GM12878 (cell line): ENCODE measurements at regions not wholly inside any gene's neighbourhood (a gene's known extent, or its start where the extent isn't known, plus 50 kb on each side); places are given as distances from the start of the nearest gene placed in this dataset.

Experiments used
- ATAC-seq: fragments of 200-7000 bp; cut with Tn5 transposase; 3 replicates; pipeline ENCODE4 v1.9.1; 2020; ENCODE audit warnings: mild to moderate bottlenecking, moderate library complexity
- BruUV-seq: library from RNA; stranded (reverse); fragments of 400-500 nt; replicated peaks from 2 replicates; lab custom pipeline; 2021; lab: Mats Ljungman, UMichigan
- CTCF ChIA-PET: fragments of 300-600 bp; sonication (Branson Sonifier 250); formaldehyde crosslinking; extraction: SDS; loops from one replicate; lab custom pipeline; 2021; ENCODE audit warnings: inconsistent platforms; lab: Yijun Ruan, JAX
- POLR2A ChIA-PET: fragments of 350-600 bp; formaldehyde crosslinking; extraction: SDS; loops from one replicate; lab custom pipeline; 2021; ENCODE audit warnings: inconsistent platforms; lab: Charles Lee
- RAD21 ChIA-PET: fragments of 300-600 bp; sonication (Branson Sonifier 250); formaldehyde crosslinking; loops from one replicate; lab custom pipeline; 2023; ENCODE audit warnings: antibody characterized with exemption; ENCODE audit not compliant: unreplicated experiment; lab: Charles Lee
- SMC1A ChIA-PET: fragments of 300-600 bp; sonication (Branson Sonifier 250); formaldehyde crosslinking; loops from one replicate; lab custom pipeline; 2023; ENCODE audit not compliant: unreplicated experiment, uncharacterized antibody; lab: Charles Lee
- DNase-seq: peaks from one replicate; pipeline ENCODE4 v3.0.0-alpha.2; 2011; ENCODE audit warnings: low read depth, low spot score
- FAIRE-seq: peaks from 3 replicates; lab custom pipeline; 2011; peaks lifted over from hg19 to GRCh38; lab: Jason Lieb, UNC
- H2AFZ ChIP-seq: 2 replicates; pipeline ENCODE4 v1.6.0; 2011; ENCODE audit warnings: low read depth, low read length, control low read depth; ENCODE audit not compliant: control insufficient read depth
- H3K27ac ChIP-seq: 2 replicates; pipeline ENCODE4 v1.5.1; 2011; ENCODE audit warnings: control low read depth; ENCODE audit not compliant: control insufficient read depth, insufficient read depth
- H3K27me3 ChIP-seq, 2 experiments: replicated peaks in 1 of 2; 2 replicates each; pipeline versions ENCODE4 v1.6.0 to v1.6.1; 2011; ENCODE audit warnings: low read length in 1 of 2; ENCODE audit not compliant: control insufficient read depth in 2 of 2, insufficient read depth in 2 of 2
- H3K36me3 ChIP-seq, 2 experiments: 2 replicates each; pipeline ENCODE4 v1.5.1; 2011; ENCODE audit warnings: low read length in 1 of 2; ENCODE audit not compliant: control insufficient read depth in 2 of 2, insufficient read depth in 2 of 2
- H3K4me1 ChIP-seq: 2 replicates; pipeline ENCODE4 v1.6.1; 2011; ENCODE audit warnings: mild to moderate bottlenecking, low read length, moderate library complexity, mixed read lengths; ENCODE audit not compliant: control insufficient read depth, insufficient read depth
- H3K4me2 ChIP-seq: 2 replicates; pipeline ENCODE4 v1.6.0; 2011; ENCODE audit warnings: control low read depth; ENCODE audit not compliant: control insufficient read depth, insufficient read depth
- H3K4me3 ChIP-seq: fragments of 200-600 bp; sonication (generic); 2 replicates; pipeline ENCODE4 v1.5.1; 2016
- H3K79me2 ChIP-seq: 2 replicates; pipeline ENCODE4 v1.6.0; 2011; ENCODE audit warnings: low read length; ENCODE audit not compliant: control insufficient read depth, insufficient read depth
- H3K9ac ChIP-seq: 2 replicates; pipeline ENCODE4 v1.8.0; 2011; ENCODE audit warnings: low read length, control low read depth, mixed read lengths; ENCODE audit not compliant: control insufficient read depth, insufficient read depth
- H3K9me3 ChIP-seq: replicated peaks from 3 replicates; pipeline ENCODE4 v1.5.1; 2011; ENCODE audit warnings: mild to moderate bottlenecking, low read length; ENCODE audit not compliant: control insufficient read depth, insufficient read depth
- H4K20me1 ChIP-seq: 2 replicates; pipeline ENCODE4 v1.6.0; 2011; ENCODE audit not compliant: control insufficient read depth, insufficient read depth
- BMI1 ChIP-seq: fragments of 450-650 bp; IDR thresholded peaks from 2 replicates; pipeline ENCODE4 v1.6.1; 2016; ENCODE audit warnings: mild to moderate bottlenecking, moderate library complexity, borderline replicate concordance
- CHD1 ChIP-seq: IDR thresholded peaks from 2 replicates; pipeline ENCODE4 v1.6.1; 2012; ENCODE audit warnings: low read depth, low read length, improper control_type of control experiment
- DPF2 ChIP-seq: fragments of 450-650 bp; IDR thresholded peaks from 2 replicates; pipeline ENCODE4 v1.6.1; 2017; ENCODE audit warnings: mild to moderate bottlenecking
- ESRRA ChIP-seq: IDR thresholded peaks from 2 replicates; pipeline ENCODE4 v1.6.1; 2012; ENCODE audit warnings: mild to moderate bottlenecking, low read length, improper control_type of control experiment
- FOS ChIP-seq: IDR thresholded peaks from 3 replicates; pipeline ENCODE4 v1.6.1; 2011; ENCODE audit warnings: borderline replicate concordance; ENCODE audit not compliant: insufficient read length; ENCODE audit errors: extremely low read depth
- IRF5 ChIP-seq: fragments of 450-650 bp; IDR thresholded peaks from 2 replicates; pipeline ENCODE4 v1.6.1; 2017; ENCODE audit warnings: borderline replicate concordance
- LARP7 ChIP-seq: fragments of 450-650 bp; IDR thresholded peaks from 2 replicates; pipeline ENCODE4 v1.6.1; 2017; ENCODE audit warnings: mild to moderate bottlenecking
- NFYA ChIP-seq: IDR thresholded peaks from 2 replicates; pipeline ENCODE4 v1.6.1; 2011; ENCODE audit warnings: low read depth, mild to moderate bottlenecking, low read length, improper control_type of control experiment, borderline replicate concordance
- RBBP5 ChIP-seq: fragments of 200-600 bp; sonication (generic); conservative IDR thresholded peaks from 2 replicates; pipeline ENCODE4 v1.6.1; 2016
- SMAD5 ChIP-seq: IDR thresholded peaks from 2 replicates; pipeline ENCODE4 v1.6.1; 2016; ENCODE audit warnings: antibody characterized with exemption, low read depth
- SREBF2 ChIP-seq: IDR thresholded peaks from 2 replicates; pipeline ENCODE4 v1.6.1; 2012; ENCODE audit warnings: mild to moderate bottlenecking, low read length
- STAT1 ChIP-seq: fragments of 450-650 bp; conservative IDR thresholded peaks from 2 replicates; pipeline ENCODE4 v1.6.1; 2014; ENCODE audit warnings: antibody characterized with exemption, mild to moderate bottlenecking
- SUZ12 ChIP-seq: fragments of 200-600 bp; sonication (generic); IDR thresholded peaks from one replicate; pipeline ENCODE4 v1.6.1; 2018; ENCODE audit warnings: antibody characterized with exemption, mild to moderate bottlenecking; ENCODE audit not compliant: unreplicated experiment
- TCF3 ChIP-seq: IDR thresholded peaks from 2 replicates; pipeline ENCODE4 v1.6.1; 2012; ENCODE audit warnings: low read depth, mild to moderate bottlenecking, low read length, borderline replicate concordance; ENCODE audit not compliant: insufficient read depth
- TCF7 ChIP-seq: IDR thresholded peaks from 2 replicates; pipeline ENCODE4 v1.6.1; 2014; ENCODE audit warnings: antibody characterized with exemption, borderline replicate concordance
- USF2 ChIP-seq: IDR thresholded peaks from 2 replicates; pipeline ENCODE4 v1.6.1; 2011; ENCODE audit warnings: low read depth, low read length, improper control_type of control experiment, borderline replicate concordance
- WGBS: methylation state at CpG from one replicate; pipeline ENCODE4 v1.1.6; 2016; ENCODE audit warnings: low lambda C conversion rate; ENCODE audit not compliant: insufficient replicate concordance, insufficient coverage; ENCODE audit errors: missing lambda C conversion rate; 5-methylcytosine and 5-hydroxymethylcytosine counted together
- in situ Hi-C: fragments of 300-500 bp; cut with MboI; formaldehyde crosslinking; loops from 9 replicates; pipeline ENCODE4 v1.14.3; 2018; ENCODE audit warnings: mixed read lengths
- intact Hi-C: fragments of 100-400 bp; cut with micrococcal nuclease; formaldehyde crosslinking; loops from one replicate; pipeline ENCODE4 v1.14.2; 2022; ENCODE audit not compliant: unreplicated experiment

GRCh38 chr1:79988401-79988800 lies 981.9 kb upstream of the ADGRL4 start:
- WGBS = 62% methylated on average over 3 of the region's 3 CpGs
- CTCF ChIA-PET = no interaction called here
- H3K9ac ChIP-seq = no peak overlapping the region
- no peaks in the 10 kb centered on the region for H3K4me1 ChIP-seq
- no peak overlapping the region for H2AFZ ChIP-seq
- no peaks in the 10 kb centered on the region for H3K9me3 ChIP-seq
- no peak overlapping the region for H3K27ac ChIP-seq
- H4K20me1 ChIP-seq = no peaks in the 10 kb centered on the region
- no peak for FAIRE-seq
- ATAC-seq = no peak
- no peaks in the 10 kb centered on the region for H3K27me3 ChIP-seq
- SMC1A ChIA-PET = no interaction called here
- POLR2A ChIA-PET = no interaction called here
- DNase-seq = no peak
- intact Hi-C loops = no loop called here
- TF ChIP-seq IRF5 (no peak), NFYA (no peak), SUZ12 (no peak), SMAD5 (no peak), STAT1 (no peak), TCF7 (no peak), RBBP5 (no peak)
- in situ Hi-C loops = no loop called here
- H3K36me3 ChIP-seq = no peaks in the 10 kb centered on the region
- RAD21 ChIA-PET = no interaction called here
- H3K79me2 ChIP-seq = no peaks in the 10 kb centered on the region
- no peak overlapping the region for H3K4me2 ChIP-seq
- H3K4me3 ChIP-seq = no peak overlapping the region
- BruUV-seq = no TSS peak

GRCh38 chr1:79982211-79982610 lies 975.7 kb upstream of the ADGRL4 start:
- no peaks in the 10 kb centered on the region for H3K36me3 ChIP-seq
- no peak for DNase-seq
- no peak for FAIRE-seq
- H2AFZ ChIP-seq = no peak overlapping the region
- no peaks in the 10 kb centered on the region for H3K4me1 ChIP-seq
- intact Hi-C loops = no loop called here
- H3K27me3 ChIP-seq = no peaks in the 10 kb centered on the region
- ChIA-PET SMC1A (no interaction called here), POLR2A (no interaction called here), CTCF (no interaction called here), RAD21 (no interaction called here)
- H3K79me2 ChIP-seq = no peaks in the 10 kb centered on the region
- ATAC-seq = no peak
- no peak overlapping the region for H3K4me3 ChIP-seq
- TF ChIP-seq CHD1 = no peak
- no peak for TF ChIP-seq DPF2
- no peak for TF ChIP-seq TCF7
- TF ChIP-seq ESRRA = no peak
- no peak for TF ChIP-seq IRF5
- TF ChIP-seq USF2 = no peak
- no peak for TF ChIP-seq TCF3
- no peak for TF ChIP-seq BMI1
- TF ChIP-seq SREBF2 = no peak
- TF ChIP-seq LARP7 = no peak
- no peak for TF ChIP-seq FOS
- H3K9ac ChIP-seq = no peak overlapping the region
- H3K4me2 ChIP-seq = no peak overlapping the region
- BruUV-seq = no TSS peak
- H4K20me1 ChIP-seq = no peaks in the 10 kb centered on the region
- WGBS = 0% methylated on average over 3 of the region's 3 CpGs
- in situ Hi-C loops = no loop called here
- H3K27ac ChIP-seq = no peak overlapping the region
- H3K9me3 ChIP-seq = no peaks in the 10 kb centered on the region
